Breast epithelium (tissue), 4 donors: ENCODE measurements at regions not wholly inside any gene's neighbourhood (a gene's known extent, or its start where the extent isn't known, plus 50 kb on each side); places are given as distances from the start of the nearest gene placed in this dataset.

Source experiments
- DNase-seq, 2 donors: peaks; one replicate each; pipeline ENCODE4 v3.0.0-alpha.2; 2019; ENCODE audit warnings: low spot score in 2 of 2
- H3K27ac ChIP-seq, 2 donors: fragments of 200-600 bp; sonication (generic) in 1 of 2; one replicate each; pipeline ENCODE4 v1.5.1; 2016 to 2019; ENCODE audit warnings: mild to moderate bottlenecking in 1 of 2
- H3K27me3 ChIP-seq, 2 donors: fragments of 200-600 bp; sonication (generic) in 1 of 2; one replicate each; pipeline versions ENCODE4 v1.5.1 to v1.6.0; 2017 to 2019; ENCODE audit warnings: control low read depth in 1 of 2, mild to moderate bottlenecking in 1 of 2
- H3K36me3 ChIP-seq: fragments of 200-600 bp; one replicate; pipeline ENCODE4 v1.5.1; 2019
- H3K4me1 ChIP-seq, 2 donors: fragments of 200-600 bp; sonication (generic); one replicate each; pipeline ENCODE4 v1.5.1; 2016 to 2019; ENCODE audit warnings: control low read depth in 1 of 2
- H3K4me3 ChIP-seq, 3 donors: fragments of 200-600 bp; sonication (generic); 1 replicate in 2 of 3; 2 replicates in 1 of 3; pipeline ENCODE4 v1.5.1; 2016 to 2019; ENCODE audit warnings: mild to moderate bottlenecking in 3 of 3, moderate library complexity in 2 of 3
- H3K9me3 ChIP-seq, 2 donors: fragments of 200-600 bp; sonication (generic) in 1 of 2; one replicate each; pipeline ENCODE4 v1.5.1; 2016 to 2019; ENCODE audit warnings: control low read depth in 1 of 2
- CTCF ChIP-seq, 3 donors: fragments of 450-650 bp; IDR thresholded peaks; one replicate each; pipeline ENCODE4 v1.5.1; 2016 to 2017; ENCODE audit warnings: antibody characterized with exemption in 3 of 3, mild to moderate bottlenecking in 3 of 3, moderate library complexity in 3 of 3
- POLR2A ChIP-seq: fragments of 450-650 bp; IDR thresholded peaks from one replicate; pipeline ENCODE4 v1.6.1; 2016; ENCODE audit warnings: antibody characterized with exemption, mild to moderate bottlenecking, moderate library complexity
- POLR2AphosphoS5 ChIP-seq, 3 donors: sonication (generic); formaldehyde crosslinking; IDR thresholded peaks; one replicate each; pipeline ENCODE4 v1.6.1; 2017; ENCODE audit warnings: antibody characterized with exemption in 3 of 3
- intact Hi-C: fragments of 100-400 bp; cut with DNase I; formaldehyde crosslinking; loops from one replicate; pipeline ENCODE4 v1.15.1; 2023; ENCODE audit warnings: low total_unique reads

DNA sequence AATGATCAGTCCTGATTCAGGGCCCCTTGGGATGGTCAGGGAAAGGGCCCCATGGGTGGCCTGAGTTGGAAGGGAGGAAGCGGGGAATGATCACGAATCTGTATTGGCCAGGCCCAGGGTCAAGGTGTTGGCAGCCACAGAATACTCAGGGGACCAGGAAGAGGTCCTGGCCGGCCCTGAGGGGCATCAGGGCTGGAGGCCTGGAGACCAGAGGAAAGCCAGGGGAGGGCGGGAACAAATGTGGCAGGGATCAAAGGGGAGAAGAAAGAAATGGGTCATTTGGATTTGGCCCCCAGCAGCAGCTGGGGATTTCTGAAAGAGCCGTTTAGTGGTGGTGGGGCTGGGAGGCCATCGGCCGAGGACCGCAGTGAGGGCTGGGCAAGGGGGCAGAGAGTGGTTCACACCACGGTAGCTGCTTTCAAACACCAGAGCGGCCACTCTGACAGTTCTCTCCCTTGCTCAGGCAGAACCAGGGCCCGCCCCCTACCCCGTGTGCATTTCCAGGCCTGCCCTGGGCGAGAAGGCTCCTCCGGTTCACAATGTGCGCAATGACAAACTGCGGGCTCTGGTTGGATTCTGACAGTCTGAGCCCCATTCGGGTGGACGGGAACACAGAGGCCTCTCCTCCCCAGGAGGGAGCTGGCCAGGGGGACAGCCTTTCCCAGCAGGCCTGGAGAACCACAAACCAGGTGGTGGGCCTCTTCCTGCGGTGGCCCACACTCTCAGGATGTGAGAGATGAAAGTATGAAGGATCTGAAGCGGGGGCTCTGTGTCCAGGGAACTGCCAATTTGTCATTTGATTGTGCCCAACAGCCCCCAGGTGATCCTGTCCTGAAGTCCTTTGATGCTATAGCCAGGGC lies 220.3 kb upstream of the IER5L start:
- no peak overlapping the region for H3K27ac ChIP-seq
- no peak for DNase-seq
- no peaks in the 10 kb centered on the region for H3K9me3 ChIP-seq
- no peaks in the 10 kb centered on the region for H3K27me3 ChIP-seq
- H3K4me1 ChIP-seq: no peaks in the 10 kb centered on the region
- no peaks in the 10 kb centered on the region for H3K36me3 ChIP-seq
- no peak overlapping the region for H3K4me3 ChIP-seq
- no peak for TF ChIP-seq POLR2A
- no peak for TF ChIP-seq CTCF (IDR thresholded peaks at IDR 0.05)
- TF ChIP-seq POLR2AphosphoS5 (IDR thresholded peaks at IDR 0.05): no peak
- intact Hi-C loops: no loop called here

GRCh38 chr9:129397335-129397734 lies 219.3 kb upstream of the IER5L start:
- intact Hi-C loops: no loop called here
- TF ChIP-seq POLR2A: no peak
- no peak for TF ChIP-seq POLR2AphosphoS5 (IDR thresholded peaks at IDR 0.05)
- TF ChIP-seq CTCF (IDR thresholded peaks at IDR 0.05): no peak

DNA sequence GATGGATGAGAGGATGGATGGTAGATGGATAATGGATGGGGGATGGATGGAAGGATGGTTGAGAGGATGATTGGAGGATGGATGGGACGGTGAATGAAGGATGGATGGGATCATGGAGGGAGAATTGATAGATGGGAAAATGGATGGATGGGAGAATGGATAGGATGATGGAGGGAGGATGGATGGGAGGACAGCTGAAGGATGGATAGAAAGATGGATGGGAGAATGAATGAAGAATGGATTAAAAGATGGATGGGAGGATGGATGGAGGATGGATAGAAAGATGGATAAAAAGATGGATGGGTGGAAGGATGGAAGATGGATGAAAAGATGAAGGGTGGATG lies 218.3 kb upstream of the IER5L start:
- Histone ChIP-seq H3K4me3 (no peak overlapping the region), H3K36me3 (no peaks in the 10 kb centered on the region), H3K9me3 (no peaks in the 10 kb centered on the region), H3K27ac (no peak overlapping the region), H3K27me3 (no peaks in the 10 kb centered on the region), H3K4me1 (no peaks in the 10 kb centered on the region)
- TF ChIP-seq POLR2A: no peak
- TF ChIP-seq CTCF (IDR thresholded peaks at IDR 0.05): no peak
- TF ChIP-seq POLR2AphosphoS5 (IDR thresholded peaks at IDR 0.05): no peak
- intact Hi-C loops: no loop called here
- no peak for DNase-seq

More at GRCh38 chr9:129397335-129397734, 219.3 kb upstream of the IER5L start:
- Histone ChIP-seq H3K4me1 (no peaks in the 10 kb centered on the region), H3K27ac (no peak overlapping the region), H3K36me3 (no peaks in the 10 kb centered on the region), H3K27me3 (no peaks in the 10 kb centered on the region), H3K9me3 (no peaks in the 10 kb centered on the region), H3K4me3 (no peak overlapping the region)
- no peak for DNase-seq

DNA sequence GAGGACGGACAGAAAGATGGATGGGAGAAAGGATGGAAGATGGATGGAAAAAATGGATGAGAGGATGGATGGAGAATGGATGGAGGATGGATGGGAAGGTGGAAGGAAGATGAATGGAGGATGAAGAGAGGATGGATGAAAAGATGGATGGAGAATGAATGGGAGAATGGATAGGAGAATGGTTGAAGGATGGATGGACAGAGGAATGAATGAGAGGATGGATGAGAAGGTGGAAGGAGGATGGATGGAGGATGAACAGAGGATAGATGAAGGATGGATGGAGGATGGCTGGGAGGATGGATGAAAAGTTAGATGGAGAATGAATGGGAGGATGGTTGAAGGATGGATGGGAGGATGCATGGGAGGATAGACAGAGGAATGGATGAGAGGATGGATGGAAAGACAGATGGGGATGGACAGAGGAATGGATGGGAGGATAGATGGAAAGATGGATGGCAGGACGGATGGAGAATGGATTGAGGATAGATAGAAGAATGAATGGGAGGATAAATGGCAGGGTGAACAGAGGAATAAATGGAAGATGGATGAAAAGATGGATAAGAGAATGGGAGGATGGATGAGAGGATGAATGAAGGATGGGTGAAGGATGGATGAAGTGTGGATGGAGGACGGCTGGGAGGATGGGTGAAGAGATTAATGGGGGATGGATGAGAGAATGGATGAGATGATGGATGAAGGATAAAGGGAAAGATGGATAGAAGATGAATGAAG lies 217.7 kb upstream of the IER5L start:
- DNase-seq: no peak
- no peaks in the 10 kb centered on the region for H3K36me3 ChIP-seq
- TF ChIP-seq CTCF (IDR thresholded peaks at IDR 0.05) (no peak), POLR2AphosphoS5 (IDR thresholded peaks at IDR 0.05) (no peak)
- H3K4me3 ChIP-seq: no peak overlapping the region
- no peaks in the 10 kb centered on the region for H3K27me3 ChIP-seq
- intact Hi-C loops: no loop called here
- no peaks in the 10 kb centered on the region for H3K9me3 ChIP-seq
- H3K27ac ChIP-seq: no peak overlapping the region
- no peaks in the 10 kb centered on the region for H3K4me1 ChIP-seq

DNA sequence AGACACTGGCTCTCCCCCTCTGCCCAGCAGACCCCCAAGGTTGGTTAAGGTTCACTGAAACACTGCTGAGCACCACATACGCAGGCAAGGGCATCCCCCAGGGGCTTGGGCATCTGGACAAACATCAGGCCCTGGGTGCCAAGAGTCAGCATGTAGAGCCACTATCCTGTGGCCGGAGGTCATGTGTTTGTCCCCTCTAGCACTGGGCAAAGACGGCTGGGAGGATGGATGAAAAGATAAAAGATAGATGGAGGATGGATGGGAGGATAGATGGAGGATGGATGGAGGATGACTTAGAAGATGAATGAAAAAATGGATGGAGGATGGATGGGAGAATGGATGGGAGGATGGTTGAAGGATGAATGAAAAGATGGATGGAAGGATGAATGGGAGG lies 216.8 kb upstream of the IER5L start:
- H3K9me3 ChIP-seq: no peaks in the 10 kb centered on the region
- no peak for TF ChIP-seq POLR2AphosphoS5 (IDR thresholded peaks at IDR 0.05)
- no peak for TF ChIP-seq CTCF (IDR thresholded peaks at IDR 0.05)
- no peak for TF ChIP-seq POLR2A
- no peak overlapping the region for H3K4me3 ChIP-seq
- H3K36me3 ChIP-seq: no peaks in the 10 kb centered on the region
- H3K27ac ChIP-seq: no peak overlapping the region
- intact Hi-C loops: no loop called here
- DNase-seq: no peak
- H3K4me1 ChIP-seq: no peaks in the 10 kb centered on the region
- no peaks in the 10 kb centered on the region for H3K27me3 ChIP-seq
